ENCODE measurements at regions not wholly inside any gene's neighbourhood (a gene's known extent, or its start where the extent isn't known, plus 50 kb on each side); places are given as distances from the start of the nearest gene placed in this dataset.

DNA sequence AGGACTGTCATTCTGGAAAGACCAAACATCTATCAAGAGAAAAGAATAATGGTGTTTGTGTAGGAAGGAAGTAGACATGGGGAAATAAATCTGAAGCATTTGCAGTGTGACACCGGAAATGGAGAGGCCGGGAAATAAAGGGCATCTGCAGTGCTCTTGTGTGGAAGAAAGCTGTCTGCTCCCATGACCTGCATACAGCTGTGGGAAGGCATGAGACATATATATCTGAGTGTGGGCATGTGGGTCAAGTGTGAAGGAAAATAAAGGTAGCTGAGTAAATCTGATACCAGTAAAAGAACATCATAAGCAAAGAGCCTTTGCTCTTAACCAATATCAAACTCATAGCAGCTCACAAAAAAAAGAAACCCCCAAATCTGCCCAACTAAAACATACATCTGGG lies 72.1 kb upstream of the OR5AK2 start:
- TF ChIP-seq, protein P1, sequence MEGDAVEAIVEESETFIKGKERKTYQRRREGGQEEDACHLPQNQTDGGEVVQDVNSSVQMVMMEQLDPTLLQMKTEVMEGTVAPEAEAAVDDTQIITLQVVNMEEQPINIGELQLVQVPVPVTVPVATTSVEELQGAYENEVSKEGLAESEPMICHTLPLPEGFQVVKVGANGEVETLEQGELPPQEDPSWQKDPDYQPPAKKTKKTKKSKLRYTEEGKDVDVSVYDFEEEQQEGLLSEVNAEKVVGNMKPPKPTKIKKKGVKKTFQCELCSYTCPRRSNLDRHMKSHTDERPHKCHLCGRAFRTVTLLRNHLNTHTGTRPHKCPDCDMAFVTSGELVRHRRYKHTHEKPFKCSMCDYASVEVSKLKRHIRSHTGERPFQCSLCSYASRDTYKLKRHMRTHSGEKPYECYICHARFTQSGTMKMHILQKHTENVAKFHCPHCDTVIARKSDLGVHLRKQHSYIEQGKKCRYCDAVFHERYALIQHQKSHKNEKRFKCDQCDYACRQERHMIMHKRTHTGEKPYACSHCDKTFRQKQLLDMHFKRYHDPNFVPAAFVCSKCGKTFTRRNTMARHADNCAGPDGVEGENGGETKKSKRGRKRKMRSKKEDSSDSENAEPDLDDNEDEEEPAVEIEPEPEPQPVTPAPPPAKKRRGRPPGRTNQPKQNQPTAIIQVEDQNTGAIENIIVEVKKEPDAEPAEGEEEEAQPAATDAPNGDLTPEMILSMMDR (IDR thresholded peaks at IDR 0.05): no peak
- TF ChIP-seq, protein P2, sequence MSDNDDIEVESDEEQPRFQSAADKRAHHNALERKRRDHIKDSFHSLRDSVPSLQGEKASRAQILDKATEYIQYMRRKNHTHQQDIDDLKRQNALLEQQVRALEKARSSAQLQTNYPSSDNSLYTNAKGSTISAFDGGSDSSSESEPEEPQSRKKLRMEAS (IDR thresholded peaks at IDR 0.05; ENCODE audit: low read depth): no peak
- TF ChIP-seq YY1 (IDR thresholded peaks at IDR 0.05; ENCODE audit: low read depth) (no peak), EZH2phosphoT487 (IDR thresholded peaks at IDR 0.05; ENCODE audit: borderline replicate concordance, low read depth) (no peak), SMC3 (IDR thresholded peaks at IDR 0.05; ENCODE audit: low read depth, low read length) (no peak), RFX5 (IDR thresholded peaks at IDR 0.05; ENCODE audit: low read length) (no peak)
